Fibroblast of pulmonary artery (primary cell): ENCODE measurements at regions not wholly inside any gene's neighbourhood (a gene's known extent, or its start where the extent isn't known, plus 50 kb on each side); places are given as distances from the start of the nearest gene placed in this dataset.
"Not testable (repeated sequence)": the region's sequence is repeated elsewhere in the genome, so short reads cannot be mapped to it uniquely, and the experiment has no call there.

Experiments used
- DNase-seq: peaks from one replicate; pipeline ENCODE4 v3.0.0-alpha.2; 2010; ENCODE audit warnings: low read depth
- H3K4me3 ChIP-seq: replicated peaks from 2 replicates; pipeline ENCODE4 v1.5.1; 2011; ENCODE audit warnings: low read depth, mild to moderate bottlenecking, control low read depth, low read length, moderate library complexity
- CTCF ChIP-seq: IDR thresholded peaks from 2 replicates; pipeline ENCODE4 v1.5.1; 2011; ENCODE audit warnings: mild to moderate bottlenecking, control low read depth, low read length, inconsistent platforms; ENCODE audit errors: missing control alignments

GRCh38 chr2:179332903-179333302, 68.3 kb upstream of the SESTD1 start:
- no peak for TF ChIP-seq CTCF

GRCh38 chr2:179331061-179331460, 66.4 kb upstream of the SESTD1 start:
- no peak for TF ChIP-seq CTCF
- DNase-seq = no peak
- no peak overlapping the region for H3K4me3 ChIP-seq

More at GRCh38 chr2:179332903-179333302, 68.3 kb upstream of the SESTD1 start:
- peak; percentile 31 for DNase-seq
- no peak overlapping the region for H3K4me3 ChIP-seq

- no peak overlapping the region for H3K4me3 ChIP-seq
- no peak for TF ChIP-seq CTCF
- DNase-seq = no peak
Observed at GRCh38 chr2:179322289-179322688, 57.7 kb upstream of the SESTD1 start.

GRCh38 chr2:179321034-179321433, 56.4 kb upstream of the SESTD1 start:
- not testable (repeated sequence) for H3K4me3 ChIP-seq, DNase-seq

GRCh38 chr2:179314729-179315128, 50.1 kb upstream of the SESTD1 start:
- not testable (repeated sequence) for H3K4me3 ChIP-seq, DNase-seq
